Fibroblast of skin of left biceps (primary cell): ENCODE measurements at regions not wholly inside any gene's neighbourhood (a gene's known extent, or its start where the extent isn't known, plus 50 kb on each side); places are given as distances from the start of the nearest gene placed in this dataset.
"Not testable (repeated sequence)": the region's sequence is repeated elsewhere in the genome, so short reads cannot be mapped to it uniquely, and the experiment has no call there.

ENCODE experiments used
- DNase-seq, 2 experiments: peaks; one replicate each; pipeline ENCODE4 v3.0.0-alpha.2; 2013; ENCODE audit warnings: low read depth in 2 of 2

DNA sequence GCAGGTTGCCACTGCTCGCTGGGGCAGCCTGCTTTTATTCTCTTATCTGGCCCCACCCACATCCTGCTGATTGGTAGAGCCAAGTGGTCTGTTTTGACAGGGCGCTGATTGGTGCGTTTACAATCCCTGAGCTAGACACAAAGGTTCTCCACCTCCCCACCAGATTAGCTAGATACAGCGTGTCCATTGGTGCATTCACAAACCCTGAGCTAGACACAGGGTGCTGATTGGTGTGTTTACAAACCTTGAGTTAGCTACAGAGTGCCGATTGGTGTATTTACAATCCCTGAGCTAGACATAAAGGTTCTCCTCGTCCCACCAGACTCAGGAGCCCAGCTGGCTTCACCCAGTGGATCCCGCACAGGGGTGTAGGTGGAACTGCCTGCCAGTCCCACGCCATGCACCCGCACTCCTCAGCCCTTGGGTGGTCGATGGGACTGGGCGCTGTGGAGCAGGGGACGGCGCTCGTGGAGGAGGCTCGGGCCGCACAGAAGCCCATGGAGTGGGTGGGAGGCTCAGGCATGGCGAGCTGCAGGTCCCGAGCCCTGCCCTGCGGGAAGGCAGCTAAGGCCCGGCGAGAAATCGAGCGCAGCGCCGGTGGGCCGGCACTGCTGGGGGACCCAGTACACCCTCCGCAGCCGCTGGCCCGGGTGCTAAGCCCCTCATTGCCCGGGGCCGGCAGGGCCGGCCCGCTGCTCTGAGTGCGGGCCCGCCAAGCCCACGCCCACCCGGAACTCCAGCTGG lies 1526.2 kb downstream of the SI start:
- DNase-seq, result not testable (repeated sequence)

DNA sequence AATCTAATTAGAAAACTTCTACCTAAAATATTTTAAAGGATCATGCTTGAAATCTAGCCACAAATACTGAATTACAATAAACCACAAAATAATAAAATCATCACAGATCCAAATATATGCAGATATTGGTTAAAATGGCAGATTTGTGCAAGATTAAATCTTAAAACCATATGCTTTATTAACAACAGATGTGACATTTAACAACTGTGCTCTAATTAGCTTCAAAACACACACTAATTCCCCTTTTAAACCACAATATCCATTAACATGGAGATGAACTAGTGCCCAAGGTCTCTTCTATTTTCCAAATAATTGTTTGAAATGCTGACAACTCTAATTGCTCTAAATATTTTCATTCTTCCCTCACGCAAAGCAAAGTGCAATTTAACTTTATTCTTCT lies 1530.3 kb downstream of the SI start:
- DNase-seq, result no peak

DNA sequence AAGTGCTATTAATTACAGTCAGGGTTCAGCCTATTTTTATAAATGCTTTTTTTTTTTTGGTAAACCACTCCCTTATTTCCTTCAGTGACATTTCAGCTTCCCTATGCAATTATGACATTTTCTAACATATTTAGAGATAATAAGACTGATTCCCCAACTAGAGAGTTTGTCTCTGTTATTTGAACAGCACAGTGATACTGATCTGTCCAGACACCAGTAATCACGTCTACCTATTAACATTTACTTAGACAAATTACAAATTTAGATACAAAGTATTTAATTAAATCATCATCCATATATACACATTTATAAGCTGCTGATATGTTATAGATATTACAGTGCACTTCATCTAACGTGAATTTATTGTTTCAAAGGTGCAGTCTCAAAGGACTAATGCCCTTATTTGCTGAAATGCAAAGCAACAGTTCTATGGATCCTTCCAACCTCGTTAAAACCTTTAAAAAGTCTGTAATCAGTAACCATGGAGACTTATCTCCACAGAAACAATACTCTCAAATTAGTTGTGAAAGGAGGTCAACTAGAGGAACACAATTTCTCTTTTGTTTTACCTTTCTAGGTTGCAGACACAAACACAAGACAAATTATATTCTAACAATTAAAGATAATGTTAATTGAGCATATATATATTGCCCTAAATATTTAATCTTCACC lies 1531.1 kb downstream of the SI start:
- DNase-seq, result no peak

DNA sequence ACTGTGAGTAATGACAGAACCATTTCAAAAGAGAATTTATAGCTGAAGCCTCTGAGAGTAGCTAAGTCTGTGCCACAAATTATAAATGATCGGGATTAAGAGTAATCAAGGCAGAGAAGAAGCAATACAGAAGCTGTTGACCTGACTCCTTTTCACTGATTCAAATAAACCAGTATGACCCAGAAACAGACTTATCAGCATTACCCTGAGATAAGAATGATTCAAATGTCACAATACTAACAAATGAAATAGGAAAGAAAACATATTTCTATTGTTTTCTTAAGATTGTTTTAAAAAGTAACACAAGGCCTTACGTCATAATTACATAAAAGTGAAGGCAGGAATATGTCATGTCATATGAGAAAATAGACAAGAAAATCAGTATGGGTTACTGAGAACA lies 1534.6 kb downstream of the SI start:
- DNase-seq, result no peak

DNA sequence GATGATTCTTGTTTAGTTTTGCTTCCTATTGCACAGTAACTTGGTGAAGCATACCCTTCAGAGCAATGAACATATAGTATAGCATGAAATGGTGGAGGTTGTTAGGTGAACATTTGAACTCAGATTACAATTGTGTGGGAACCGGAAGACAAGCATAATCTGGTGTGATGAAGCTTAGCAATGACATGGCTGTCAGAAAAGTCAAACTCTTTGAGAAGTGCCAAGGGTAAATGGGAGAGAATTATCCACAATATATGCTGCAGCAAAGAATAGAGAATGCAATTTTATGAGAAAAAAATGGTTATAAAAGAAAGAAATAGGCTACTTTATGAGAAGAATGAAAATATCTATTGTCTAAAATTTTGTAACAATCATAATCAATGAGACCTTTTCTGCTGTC lies 1536.7 kb downstream of the SI start:
- no peak for DNase-seq

DNA sequence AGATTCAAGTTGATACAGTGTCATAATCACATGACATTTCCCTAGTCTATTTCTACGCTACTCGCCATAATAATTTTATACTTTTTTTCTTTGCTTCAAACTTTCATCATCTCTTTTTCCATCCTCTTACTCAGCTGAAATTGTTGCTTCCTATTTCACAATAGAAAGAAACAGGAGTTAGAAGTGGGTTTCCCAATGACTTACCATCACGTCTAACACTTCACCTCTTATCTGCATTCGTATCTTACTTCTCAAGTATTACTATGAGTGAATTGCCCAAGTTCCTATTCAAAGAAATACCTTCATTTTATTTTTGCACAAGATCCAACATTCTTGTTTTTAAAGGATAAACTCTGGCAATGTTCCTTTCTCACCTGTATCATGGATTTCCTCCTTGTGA lies 1539.9 kb downstream of the SI start:
- no peak for DNase-seq

DNA sequence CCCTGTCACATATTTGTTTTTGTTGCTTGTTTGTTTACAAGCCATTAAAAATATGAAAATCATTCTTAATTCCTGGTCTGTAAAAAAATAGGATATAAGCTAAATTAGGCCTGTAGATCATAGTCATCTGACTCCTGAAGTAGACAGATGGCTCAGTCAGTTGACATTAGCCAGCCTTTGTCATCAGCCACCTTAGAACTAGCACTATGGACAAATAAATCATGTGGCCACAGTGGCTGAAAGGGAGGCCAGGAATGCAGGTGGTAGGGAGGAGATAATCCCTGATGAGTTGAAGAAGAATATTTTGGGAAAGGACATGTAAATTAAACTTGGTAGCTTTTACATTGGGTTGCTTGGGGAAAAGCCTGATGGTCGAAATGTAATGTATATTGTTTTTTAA lies 1544.9 kb downstream of the SI start:
- DNase-seq, result no peak

DNA sequence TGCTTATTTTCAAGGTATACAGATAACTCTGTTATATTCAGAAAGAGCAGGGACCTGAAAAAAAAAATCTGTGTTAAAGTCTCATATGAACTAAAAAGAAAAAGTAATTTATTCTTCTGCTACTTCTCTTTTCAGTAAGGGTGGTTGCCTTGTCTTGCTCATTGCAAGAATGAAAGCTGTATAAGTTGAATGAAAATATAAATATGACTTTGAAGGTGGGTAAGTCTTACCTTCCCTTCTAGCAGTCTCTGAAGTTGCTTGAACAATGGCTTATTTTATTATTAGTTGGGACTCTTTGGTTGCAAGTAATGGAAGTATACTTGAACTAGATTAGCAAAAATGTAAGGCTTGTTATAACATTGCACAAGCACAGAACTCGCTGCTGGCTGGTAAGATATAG lies 1554.9 kb downstream of the SI start:
- no peak for DNase-seq

DNA sequence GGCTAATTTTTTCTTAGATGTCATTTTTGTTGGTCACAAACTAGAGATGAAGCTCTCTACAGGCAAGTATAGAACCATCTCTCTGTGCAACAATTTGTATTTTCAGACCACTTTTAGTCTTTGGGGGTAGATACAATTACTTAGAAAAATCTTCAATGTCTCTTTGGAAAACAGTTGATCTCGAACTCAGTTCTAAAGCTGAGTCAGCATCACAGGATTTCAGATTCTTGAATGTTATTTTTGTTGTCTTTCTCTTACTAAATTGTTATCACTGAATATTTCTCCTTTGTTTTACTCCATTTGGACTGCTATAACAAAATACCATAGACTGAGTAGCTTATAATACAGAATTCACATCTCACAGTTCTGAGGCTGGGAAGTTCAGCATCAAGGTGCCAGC lies 1557.0 kb downstream of the SI start:
- no peak for DNase-seq

DNA sequence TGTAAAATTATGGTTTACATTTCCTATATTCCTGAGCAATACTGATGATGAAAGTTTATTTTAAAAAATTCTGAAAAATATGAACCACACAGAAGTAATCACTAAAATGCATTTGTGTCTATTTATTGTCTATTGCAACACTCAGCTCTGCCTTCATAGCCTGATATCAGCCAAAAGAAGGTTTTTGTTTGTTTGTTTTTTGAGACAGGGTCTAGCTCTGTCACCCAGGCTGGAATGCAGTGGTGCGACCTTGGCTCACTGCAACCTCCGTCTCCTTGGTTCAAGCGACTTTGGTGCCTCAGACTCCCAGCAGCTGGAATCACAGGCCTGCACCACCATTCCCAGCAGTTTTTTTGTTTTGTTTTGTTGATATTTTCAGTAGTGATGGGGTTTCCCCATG lies 1560.2 kb downstream of the SI start:
- no peak for DNase-seq

DNA sequence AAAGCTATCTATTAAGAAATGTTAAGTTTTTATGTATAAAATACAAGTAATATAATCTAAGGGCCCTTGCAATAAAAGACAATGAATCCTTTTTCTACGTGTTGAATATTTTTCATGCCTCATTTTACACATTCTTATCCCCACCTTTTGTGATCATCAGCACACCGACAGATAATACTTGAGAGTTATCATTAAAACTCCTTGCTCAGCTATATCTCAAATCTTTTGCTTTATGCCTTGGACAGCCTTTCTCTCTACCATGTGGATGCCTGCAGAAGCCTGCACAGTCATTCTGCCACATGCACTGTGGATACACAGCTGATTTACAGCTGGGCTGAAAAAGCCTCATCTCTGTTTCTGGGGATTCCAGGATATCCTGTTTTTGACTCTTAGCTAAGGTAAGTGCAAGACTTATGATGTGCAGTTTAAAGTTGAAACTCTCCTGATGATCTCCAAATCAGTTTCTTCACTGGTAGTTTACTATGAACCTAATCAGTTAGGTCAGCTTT lies 1565.1 kb downstream of the SI start:
- DNase-seq, result no peak

DNA sequence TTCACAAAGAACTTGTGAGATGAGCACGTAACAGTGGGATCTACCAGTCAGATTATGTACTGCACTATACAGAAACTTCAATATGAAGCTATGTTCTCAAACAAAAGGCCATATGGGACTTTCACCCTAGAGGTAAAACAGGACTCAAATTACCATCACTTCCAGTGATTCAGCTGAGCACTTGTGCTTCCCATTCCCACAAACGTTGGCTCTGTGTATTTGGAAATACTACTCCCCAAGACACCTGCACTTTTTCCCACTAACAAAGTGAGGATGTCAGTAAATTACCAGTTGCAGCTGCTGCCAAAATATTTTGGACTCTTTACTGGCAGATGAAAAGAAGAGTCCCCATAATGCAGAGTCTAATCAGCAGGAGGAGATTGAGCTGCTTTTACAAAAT lies 1570.1 kb downstream of the SI start:
- no peak for DNase-seq

DNA sequence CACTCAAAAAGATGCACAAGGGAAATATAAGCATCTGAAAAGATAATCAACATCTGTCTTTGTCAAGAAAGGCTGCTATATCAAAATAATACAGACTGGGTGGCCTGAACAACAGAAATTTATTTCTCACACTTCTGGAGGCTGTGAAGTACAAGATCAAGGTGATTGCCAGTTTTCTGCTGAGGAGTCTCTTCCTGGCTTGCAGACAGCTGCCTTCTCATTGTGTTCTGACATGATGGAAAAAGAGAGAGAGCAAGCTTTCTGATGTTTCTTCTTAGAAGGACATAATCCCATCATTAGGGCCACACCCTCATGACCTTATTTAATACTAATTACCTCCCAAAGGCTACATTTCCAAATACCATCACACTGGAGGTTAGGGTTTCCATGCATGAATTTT lies 1573.3 kb downstream of the SI start:
- no peak for DNase-seq

DNA sequence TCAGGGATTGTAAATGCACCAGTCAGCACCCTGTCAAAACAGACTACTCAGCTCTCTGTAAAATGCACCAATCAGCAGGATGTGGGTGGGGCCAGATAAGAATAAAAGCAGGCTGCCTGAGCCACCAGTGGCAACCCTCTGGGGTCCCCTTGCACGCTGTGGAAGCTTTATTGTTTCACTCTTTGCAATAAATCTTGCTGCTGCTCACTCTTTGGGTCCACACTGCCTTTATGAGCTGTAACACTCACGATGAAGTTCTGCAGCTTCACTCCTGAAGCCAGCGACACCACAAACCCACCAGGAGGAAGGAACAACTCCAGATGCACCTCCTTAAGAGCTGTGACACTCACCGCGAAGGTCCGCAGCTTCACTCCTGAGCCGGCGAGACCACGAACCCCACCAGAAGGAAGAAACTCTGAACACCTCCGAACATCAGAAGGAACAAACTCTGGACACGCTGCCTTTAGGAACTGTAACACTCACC lies 1578.5 kb downstream of the SI start:
- DNase-seq, result not testable (repeated sequence)

DNA sequence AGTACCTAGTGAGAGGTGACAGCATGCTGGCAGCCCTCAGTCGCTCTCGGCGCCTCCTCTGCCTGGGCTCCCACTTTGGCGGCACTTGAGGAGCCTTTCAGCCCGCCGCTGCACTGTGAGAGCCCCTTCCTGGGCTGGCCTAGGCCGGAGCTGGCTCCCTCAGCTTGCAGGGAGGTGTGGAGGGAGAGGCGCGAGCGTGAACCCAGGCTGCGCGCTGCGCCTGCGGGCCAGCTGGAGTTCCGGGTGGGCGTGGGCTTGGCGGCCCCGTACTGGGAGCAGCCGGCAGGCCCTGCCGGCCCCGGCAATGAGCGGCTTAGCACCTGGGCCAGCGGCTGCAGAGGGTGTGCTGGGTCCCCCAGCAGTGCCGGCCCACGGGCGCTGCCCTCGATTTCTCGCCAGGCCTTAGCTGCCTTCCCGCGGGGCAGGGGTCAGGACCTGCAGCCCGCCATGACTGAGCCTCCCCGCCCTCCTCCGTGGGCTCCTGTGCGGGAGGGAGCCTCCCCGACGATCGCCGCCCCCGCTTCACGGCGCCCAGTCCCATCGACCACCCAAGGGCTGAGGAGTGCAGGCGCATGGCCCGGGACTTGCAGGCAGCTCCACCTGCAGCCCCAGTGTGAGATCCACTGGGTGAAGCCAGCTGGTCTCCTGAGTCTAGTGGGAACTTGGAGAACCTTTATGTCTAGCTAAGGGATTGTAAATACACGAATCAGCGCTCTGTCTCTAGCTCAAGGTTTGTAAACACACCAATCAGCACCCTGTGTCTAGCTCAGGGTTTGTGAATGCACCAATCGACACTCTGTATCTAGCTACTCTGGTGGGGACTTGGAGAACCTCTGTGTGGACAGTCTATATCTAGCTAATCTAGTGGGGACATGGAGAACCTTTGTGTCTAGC lies 1579.2 kb downstream of the SI start:
- DNase-seq, result not testable (repeated sequence)

DNA sequence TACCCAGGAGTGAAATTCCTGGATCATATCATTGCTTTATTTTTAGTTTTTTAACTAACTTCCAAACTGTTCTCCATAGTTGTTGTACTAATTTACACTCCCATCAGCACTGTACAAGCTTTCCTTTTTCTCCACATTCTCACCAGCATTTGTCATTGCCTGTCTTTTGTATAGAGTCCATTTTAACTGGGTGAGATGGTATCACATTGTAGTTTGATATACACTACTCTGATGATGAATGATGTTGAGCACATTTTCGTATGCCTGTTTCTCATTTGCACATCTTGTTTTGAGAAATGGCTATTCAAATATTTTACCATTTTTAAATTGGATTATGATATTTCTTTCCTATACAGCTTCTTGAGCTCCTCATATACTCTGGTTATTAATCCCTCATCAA lies 1586.6 kb downstream of the SI start:
- no peak for DNase-seq

DNA sequence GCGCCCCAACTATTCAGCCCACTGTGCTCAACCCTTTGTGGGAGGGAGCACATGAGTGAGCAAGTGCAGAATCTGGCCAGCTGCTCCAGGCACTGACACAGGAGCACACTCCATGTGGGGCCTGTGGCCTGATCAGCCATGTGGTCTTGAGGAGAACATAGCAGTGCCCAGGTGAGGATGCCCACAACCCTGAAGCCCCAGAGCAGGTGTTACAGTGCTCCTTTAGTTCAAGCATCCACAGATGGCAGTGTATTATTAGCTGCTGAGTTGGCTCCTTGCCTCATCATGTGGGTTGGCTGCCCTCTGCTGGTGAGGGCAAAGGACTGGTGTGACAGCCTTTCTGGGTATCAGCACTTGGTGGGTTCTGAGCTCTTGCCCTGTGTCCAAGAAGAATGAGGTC lies 1588.2 kb downstream of the SI start:
- peak in 1 of 2 experiments; percentile 1 for DNase-seq

DNA sequence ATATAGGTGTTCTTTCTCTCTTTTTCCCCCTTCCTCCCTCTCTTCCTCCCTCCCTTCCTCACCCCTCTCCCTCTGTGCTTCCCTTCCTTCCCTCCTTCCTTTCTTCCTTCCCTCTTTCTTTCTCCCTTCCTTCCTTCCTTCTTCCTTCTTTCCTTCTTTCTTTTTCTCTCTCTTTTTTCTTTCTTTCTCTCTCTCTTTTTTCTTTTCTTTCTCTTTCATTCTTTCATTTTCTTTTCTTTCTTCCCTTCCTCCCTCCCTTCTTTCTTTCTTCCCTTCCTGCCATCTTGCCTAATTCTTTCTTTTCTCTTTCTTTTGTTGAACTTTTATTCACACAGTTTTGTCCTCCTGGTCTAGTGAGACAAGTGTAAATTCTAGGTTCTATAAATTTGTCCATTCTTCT lies 1595.6 kb downstream of the SI start:
- no peak for DNase-seq

DNA sequence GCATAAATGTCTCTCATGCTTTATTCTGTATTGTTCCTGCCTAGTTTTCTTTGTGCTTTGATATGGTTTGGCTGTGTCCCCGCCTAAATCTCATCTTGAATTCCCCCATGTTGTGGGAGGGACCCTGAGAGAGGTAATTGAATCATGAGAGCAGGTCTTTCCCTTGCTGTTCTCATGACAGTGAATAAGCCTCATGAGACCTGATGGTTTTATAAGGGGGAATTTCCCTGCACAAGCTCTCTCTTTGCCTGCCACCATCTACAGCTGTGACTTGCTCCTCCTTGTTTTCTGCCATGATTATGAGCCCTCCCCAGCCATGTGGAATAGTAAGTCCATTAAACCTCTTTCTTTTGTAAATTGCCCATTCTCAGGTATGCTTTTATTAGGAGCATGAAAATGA lies 1596.6 kb downstream of the SI start:
- DNase-seq, result no peak

DNA sequence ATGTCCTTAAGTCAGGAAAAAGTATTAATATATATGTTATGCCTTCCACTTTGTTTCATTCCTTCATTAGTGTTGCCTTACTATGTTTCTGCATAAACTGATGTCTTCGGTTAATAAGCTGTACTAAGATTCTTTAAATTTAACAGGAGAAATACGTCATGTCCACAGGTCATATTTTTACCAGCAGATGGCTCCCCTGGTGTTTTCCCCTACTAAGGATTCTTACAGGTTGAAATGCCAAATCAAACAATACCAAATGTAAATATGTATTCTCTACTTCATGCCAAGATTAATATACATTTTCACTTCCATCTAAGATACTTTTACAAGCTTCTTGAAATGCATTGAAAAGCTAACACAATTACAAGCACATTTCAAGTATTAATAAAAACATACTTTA lies 1602.1 kb downstream of the SI start:
- DNase-seq, result no peak

DNA sequence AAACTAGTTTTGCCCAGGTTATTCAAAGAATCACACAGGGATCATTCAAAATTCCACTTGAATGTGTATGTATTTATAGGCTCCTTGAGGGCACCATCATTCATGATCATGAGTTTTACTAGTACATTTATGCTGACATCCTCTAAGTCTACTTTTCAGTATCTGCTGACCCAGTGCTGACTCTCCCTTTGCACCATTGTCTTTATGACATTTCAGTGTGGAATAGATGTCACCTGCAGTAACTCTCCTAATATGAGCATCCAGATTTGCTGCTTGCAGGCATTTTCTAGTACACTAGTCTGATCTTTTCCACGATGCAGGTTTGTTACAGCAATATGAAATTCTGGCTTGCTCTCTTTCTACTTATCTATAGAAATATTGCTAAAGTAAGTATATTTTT lies 1603.5 kb downstream of the SI start:
- no peak for DNase-seq
